Activated B cell treated with CpG ODN at 0.5 μM for 24 hours (primary cell): ENCODE measurements at regions not wholly inside any gene's neighbourhood (a gene's known extent, or its start where the extent isn't known, plus 50 kb on each side); places are given as distances from the start of the nearest gene placed in this dataset.
"Not testable (repeated sequence)": the region's sequence is repeated elsewhere in the genome, so short reads cannot be mapped to it uniquely, and the experiment has no call there.

Experiments
- ATAC-seq: fragments of 200-7000 bp; cut with Tn5 transposase; one replicate; pipeline ENCODE4 v1.10.0; 2021; ENCODE audit warnings: low read depth, mild to moderate bottlenecking, moderate library complexity
- CTCF ChIA-PET: fragments of 350-600 bp; sonication (Branson Sonifier 250); formaldehyde crosslinking; loops from one replicate; lab custom pipeline; 2021; ENCODE audit warnings: antibody characterized with exemption; lab: Charles Lee
- POLR2A ChIA-PET: fragments of 350-600 bp; sonication (Branson Sonifier 250); formaldehyde crosslinking; loops from one replicate; lab custom pipeline; 2021; ENCODE audit warnings: antibody characterized with exemption; lab: Charles Lee
- DNase-seq: peaks from one replicate; pipeline ENCODE4 v3.0.0; 2022
- H3K27ac Mint-ChIP-seq: one replicate; pipeline ENCODE4 v1.8.0; 2020; ENCODE audit warnings: mixed read lengths
- H3K27me3 Mint-ChIP-seq: one replicate; pipeline ENCODE4 v1.8.0; 2021; ENCODE audit warnings: mixed read lengths
- H3K36me3 Mint-ChIP-seq: one replicate; pipeline ENCODE4 v1.8.0; 2021; ENCODE audit warnings: low read depth, mixed read lengths
- H3K4me1 Mint-ChIP-seq: one replicate; pipeline ENCODE4 v1.8.0; 2021; ENCODE audit warnings: mixed read lengths
- H3K4me3 Mint-ChIP-seq: one replicate; pipeline ENCODE4 v1.8.0; 2020; ENCODE audit warnings: mild to moderate bottlenecking, mixed read lengths
- H3K9me3 Mint-ChIP-seq: one replicate; pipeline ENCODE4 v1.8.0; 2020; ENCODE audit warnings: mixed read lengths
- intact Hi-C: fragments of 100-400 bp; cut with micrococcal nuclease; formaldehyde crosslinking; loops from one replicate; pipeline ENCODE4 v1.15.1; 2024

DNA sequence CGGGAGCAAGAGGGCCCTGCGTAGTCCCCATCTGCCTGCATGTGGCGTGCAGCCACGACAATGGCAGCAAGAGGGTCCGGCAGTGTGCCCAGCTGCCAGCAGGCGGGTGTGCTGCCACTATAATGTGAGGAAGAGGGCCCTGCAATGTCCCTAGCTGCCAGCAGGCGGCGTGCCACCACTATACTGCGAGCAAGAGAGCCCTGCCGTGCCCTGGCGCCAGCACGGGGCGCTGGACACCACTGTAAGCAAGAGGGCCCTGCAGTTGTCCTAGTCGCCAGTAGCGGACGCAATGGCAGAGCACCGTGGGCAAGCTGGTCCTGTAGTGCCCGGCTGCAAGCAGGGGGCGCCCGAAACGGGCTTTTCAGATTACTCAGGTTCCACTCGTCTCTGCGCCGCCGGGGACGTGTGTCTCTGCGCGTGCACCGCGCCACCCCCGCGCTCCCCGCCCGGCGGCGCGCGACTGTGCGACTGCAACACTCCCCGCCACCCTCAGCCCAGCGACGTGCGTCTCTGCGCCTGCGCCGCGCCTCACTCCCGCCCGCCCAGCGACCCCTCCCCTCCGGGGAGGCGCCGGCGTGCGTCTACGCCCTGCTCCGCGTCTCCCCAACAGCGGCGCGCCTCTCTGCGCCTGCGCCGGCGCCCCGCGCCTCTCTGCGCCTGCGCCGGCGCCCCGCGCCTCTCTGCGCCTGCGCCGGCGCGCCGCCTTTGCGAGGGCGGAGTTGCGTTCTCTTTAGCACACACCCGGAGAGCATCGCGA, 159.4 kb upstream of the FRG2B start:
- H3K27me3 Mint-ChIP-seq, H3K9me3 Mint-ChIP-seq, H3K27ac Mint-ChIP-seq, intact Hi-C loops, H3K36me3 Mint-ChIP-seq, CTCF ChIA-PET, ATAC-seq, H3K4me3 Mint-ChIP-seq, H3K4me1 Mint-ChIP-seq, POLR2A ChIA-PET: not testable (repeated sequence)
- peak; percentile 4 for DNase-seq

DNA sequence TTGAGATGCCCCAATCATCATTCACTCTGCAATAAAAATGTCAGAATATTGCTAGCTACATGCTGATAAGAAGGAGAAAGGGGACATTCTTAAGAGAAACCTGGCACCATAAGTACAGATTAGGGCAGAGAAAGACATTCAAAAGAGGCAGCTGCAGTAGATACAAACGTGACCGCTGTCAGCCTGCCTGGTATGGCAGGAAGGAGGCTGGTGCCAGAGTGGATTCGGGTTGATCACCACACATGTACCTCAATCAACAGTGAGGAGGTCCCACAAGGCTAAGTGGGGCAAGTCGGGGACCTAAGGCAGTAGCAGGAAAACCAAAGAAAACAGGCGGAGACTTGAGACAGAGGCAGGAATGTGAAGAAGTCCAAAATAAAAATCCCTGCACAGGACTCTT, 158.6 kb upstream of the FRG2B start:
- intact Hi-C loops, CTCF ChIA-PET, H3K4me1 Mint-ChIP-seq, H3K4me3 Mint-ChIP-seq, H3K27ac Mint-ChIP-seq, H3K36me3 Mint-ChIP-seq, H3K9me3 Mint-ChIP-seq, ATAC-seq, DNase-seq, POLR2A ChIA-PET, H3K27me3 Mint-ChIP-seq: not testable (repeated sequence)

DNA sequence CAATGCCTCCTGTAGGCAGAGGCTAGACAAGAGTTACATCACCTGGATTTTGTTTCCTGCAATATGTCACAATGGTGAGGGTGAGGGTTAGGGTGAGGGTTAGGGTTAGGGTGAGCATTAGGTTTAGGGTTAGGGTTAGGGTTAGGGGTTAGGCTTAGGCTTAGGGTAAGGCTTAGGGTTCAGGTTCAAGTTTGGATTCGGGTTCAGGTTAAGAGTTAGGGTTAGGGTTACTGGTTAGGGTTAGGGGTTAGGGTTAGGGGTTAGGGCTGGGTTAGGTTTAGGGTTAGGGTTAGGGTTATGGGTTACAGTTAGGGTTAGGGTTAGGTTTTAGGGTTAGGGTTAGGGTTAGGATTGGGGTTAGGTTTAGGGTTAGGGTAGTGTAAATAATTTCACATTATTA, 138.7 kb upstream of the FRG2B start:
- H3K36me3 Mint-ChIP-seq, H3K27me3 Mint-ChIP-seq, ATAC-seq, CTCF ChIA-PET, H3K4me1 Mint-ChIP-seq, POLR2A ChIA-PET, H3K4me3 Mint-ChIP-seq, H3K9me3 Mint-ChIP-seq, intact Hi-C loops, H3K27ac Mint-ChIP-seq, DNase-seq: not testable (repeated sequence)

DNA sequence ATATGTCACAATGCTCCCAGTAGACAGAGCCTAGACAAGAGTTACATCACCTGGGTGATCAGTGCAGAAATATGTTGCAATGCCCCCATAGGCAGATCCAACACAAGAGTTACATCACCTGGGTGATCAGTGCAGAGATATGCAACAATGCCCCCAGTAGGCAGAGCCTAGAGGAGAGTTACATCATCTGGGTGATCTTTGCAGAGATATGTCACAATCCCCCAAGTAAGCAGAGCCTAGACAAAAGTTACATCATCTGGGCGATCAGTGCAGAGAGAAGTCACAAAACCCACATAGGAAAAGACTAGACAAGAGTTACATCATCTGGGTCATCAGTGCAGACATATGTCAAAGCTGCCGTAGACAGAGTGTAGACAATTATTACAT, 138.2 kb upstream of the FRG2B start:
- H3K27ac Mint-ChIP-seq, DNase-seq, H3K4me3 Mint-ChIP-seq, H3K9me3 Mint-ChIP-seq, H3K27me3 Mint-ChIP-seq, ATAC-seq, H3K4me1 Mint-ChIP-seq, POLR2A ChIA-PET, H3K36me3 Mint-ChIP-seq, CTCF ChIA-PET, intact Hi-C loops: not testable (repeated sequence)

DNA sequence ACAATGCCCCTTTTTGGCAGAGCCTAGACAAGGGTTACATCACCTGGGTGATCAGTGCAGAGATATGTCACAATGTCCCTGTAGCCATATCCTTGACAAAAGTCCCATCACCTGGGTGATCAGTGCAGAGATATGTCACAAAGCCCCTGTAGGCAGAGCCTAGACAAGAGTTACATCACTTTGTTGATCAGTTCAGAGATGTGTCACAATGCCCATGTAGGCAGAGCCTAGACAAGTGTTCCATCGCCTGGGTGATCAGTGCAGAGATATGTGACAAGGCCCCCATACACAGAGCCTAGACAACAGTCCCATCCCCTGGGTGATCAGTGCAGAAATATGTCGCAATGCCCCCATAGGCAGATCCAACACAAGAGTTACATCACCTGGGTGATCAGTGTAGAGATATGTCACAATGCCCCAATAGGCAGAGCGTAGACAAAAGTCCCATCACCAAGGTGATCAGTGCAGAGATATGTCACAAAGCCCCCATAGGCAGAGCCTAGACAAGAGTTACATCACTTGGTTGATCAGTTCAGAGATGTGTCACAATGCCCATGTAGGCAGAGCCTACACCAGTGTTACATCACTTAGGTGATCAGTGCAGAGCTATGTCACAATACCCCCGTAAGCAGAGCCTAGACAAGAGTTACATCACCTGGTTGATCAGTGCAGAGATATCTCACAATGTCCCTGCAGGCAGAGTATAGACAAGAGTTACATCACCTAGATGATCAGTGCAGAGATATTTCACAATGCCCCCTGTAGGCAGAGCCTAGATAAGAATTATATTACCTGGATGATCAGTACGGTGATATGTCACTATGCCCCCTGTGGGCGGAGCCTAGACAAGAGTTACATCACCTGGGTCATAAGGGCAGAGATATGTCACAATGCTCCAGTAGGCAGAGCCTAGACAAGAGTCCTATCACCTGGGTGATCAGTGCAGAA, 137.6 kb upstream of the FRG2B start:
- POLR2A ChIA-PET, H3K27me3 Mint-ChIP-seq, H3K4me3 Mint-ChIP-seq, CTCF ChIA-PET, H3K36me3 Mint-ChIP-seq, H3K9me3 Mint-ChIP-seq, H3K4me1 Mint-ChIP-seq, intact Hi-C loops, ATAC-seq, H3K27ac Mint-ChIP-seq: not testable (repeated sequence)
- peak; percentile 7 for DNase-seq

DNA sequence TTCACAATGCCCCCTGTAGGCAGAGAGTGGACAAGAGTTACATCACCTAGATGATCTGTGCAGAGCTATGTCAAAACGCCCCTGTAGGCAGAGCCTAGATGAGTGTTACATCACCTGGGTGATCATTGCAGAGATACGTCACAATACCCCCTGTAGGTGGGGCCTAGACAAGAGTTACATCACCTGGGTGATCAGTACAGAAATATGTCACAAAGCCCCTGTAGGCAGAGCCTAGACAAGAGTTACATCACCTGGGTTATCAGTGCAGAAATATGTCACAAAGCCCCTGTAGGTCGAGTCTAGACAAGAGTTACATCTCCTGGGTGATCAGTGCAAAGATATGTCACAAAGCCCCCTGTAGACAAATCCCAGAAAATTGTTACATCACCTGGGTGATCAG, 136.6 kb upstream of the FRG2B start:
- intact Hi-C loops, POLR2A ChIA-PET, ATAC-seq, H3K9me3 Mint-ChIP-seq, H3K27me3 Mint-ChIP-seq, CTCF ChIA-PET, H3K4me3 Mint-ChIP-seq, DNase-seq, H3K4me1 Mint-ChIP-seq, H3K36me3 Mint-ChIP-seq, H3K27ac Mint-ChIP-seq: not testable (repeated sequence)

DNA sequence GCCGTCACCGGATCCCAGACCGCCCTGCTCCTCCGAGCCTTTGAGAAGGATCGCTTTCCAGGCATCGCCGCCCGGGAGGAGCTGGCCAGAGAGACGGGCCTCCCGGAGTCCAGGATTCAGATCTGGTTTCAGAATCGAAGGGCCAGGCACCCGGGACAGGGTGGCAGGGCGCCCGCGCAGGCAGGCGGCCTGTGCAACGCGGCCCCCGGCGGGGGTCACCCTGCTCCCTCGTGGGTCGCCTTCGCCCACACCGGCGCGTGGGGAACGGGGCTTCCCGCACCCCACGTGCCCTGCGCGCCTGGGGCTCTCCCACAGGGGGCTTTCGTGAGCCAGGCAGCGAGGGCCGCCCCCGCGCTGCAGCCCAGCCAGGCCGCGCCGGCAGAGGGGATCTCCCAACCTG, 127.0 kb upstream of the FRG2B start:
- DNase-seq, H3K36me3 Mint-ChIP-seq, H3K27me3 Mint-ChIP-seq, CTCF ChIA-PET, H3K9me3 Mint-ChIP-seq, ATAC-seq, POLR2A ChIA-PET, H3K27ac Mint-ChIP-seq, intact Hi-C loops, H3K4me3 Mint-ChIP-seq, H3K4me1 Mint-ChIP-seq: not testable (repeated sequence)
